ENCODE measurements at regions not wholly inside any gene's neighbourhood (a gene's known extent, or its start where the extent isn't known, plus 50 kb on each side); places are given as distances from the start of the nearest gene placed in this dataset.

DNA sequence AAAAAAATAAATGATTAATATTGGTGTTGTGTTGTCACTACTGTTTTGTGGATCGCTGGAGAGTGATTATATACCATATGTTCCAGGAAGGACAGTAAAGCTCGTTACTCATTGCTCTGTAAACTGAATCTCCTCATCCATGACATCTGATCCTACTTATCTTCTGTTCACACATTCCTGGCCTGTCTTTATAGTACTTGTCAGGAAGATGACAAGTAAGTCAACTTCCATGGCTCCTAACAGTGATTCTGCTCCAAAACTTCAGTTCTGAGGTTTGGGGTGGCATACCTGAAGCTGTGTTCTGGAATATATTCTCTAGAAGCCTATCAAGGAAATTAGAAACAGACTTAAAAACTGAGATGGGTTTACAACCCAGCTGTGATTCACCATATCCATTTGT is 288.9 kb downstream of the ZBBX start:
- TF ChIP-seq, protein P1, sequence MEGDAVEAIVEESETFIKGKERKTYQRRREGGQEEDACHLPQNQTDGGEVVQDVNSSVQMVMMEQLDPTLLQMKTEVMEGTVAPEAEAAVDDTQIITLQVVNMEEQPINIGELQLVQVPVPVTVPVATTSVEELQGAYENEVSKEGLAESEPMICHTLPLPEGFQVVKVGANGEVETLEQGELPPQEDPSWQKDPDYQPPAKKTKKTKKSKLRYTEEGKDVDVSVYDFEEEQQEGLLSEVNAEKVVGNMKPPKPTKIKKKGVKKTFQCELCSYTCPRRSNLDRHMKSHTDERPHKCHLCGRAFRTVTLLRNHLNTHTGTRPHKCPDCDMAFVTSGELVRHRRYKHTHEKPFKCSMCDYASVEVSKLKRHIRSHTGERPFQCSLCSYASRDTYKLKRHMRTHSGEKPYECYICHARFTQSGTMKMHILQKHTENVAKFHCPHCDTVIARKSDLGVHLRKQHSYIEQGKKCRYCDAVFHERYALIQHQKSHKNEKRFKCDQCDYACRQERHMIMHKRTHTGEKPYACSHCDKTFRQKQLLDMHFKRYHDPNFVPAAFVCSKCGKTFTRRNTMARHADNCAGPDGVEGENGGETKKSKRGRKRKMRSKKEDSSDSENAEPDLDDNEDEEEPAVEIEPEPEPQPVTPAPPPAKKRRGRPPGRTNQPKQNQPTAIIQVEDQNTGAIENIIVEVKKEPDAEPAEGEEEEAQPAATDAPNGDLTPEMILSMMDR (IDR thresholded peaks at IDR 0.05; ENCODE audit: insufficient read depth, low read depth, low read length, missing control alignments), result no peak
- no peak overlapping the region for H3K4me3 ChIP-seq (ENCODE audit: low read length)
- no peak for DNase-seq (ENCODE audit: low read depth)

DNA sequence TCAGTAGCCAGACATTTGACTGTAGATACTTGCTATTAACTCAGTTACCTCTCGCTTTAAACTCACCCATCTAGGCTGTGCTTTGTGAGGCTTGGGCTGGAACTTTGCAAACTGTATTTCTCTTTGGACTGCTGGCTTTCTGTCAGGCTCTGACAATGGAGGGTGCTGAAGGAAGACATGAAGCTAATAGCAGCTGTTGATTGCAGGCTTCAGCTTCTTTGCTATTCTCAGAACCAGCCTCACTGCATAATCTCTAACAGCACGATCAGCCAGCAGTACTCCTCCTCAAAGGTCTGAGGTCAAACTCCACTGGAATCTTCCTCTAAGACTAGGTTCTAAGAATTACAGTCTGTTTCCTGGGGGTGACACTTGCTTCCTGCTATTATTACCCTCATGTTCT is 295.6 kb downstream of the ZBBX start:
- no peak for DNase-seq (ENCODE audit: low read depth)
- H3K4me3 ChIP-seq (ENCODE audit: low read length), result no peak overlapping the region
- TF ChIP-seq, protein P1 (IDR thresholded peaks at IDR 0.05; ENCODE audit: insufficient read depth, low read depth, low read length, missing control alignments), result no peak

DNA sequence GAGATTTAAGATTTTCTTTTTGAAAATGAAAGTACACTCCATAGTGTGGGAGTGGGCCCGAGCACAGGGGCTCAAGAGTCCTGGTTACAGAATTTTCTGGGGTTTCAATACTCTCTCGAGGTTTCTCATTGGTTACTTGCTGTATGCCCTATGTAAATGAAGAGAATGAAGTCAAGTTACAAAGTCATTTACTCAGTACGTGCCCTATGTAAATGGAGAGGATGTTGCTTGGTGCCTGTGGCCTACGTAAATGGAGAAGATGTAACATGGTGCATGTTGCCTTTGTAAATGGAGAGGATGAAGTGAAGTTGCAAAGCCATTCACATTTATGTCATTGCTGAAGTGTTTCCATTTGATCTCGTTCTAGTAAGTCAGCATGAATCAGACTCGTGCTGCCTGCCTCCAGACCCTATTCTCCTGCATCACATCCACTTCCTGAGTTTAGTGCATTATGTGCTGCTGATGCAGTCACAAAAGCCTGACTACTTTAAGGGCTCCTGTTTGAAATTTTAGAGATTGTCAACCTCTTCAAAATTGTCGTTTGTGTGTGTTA is 302.0 kb downstream of the ZBBX start:
- peak; percentile 2 for DNase-seq (ENCODE audit: low read depth)
- TF ChIP-seq, protein P1 (IDR thresholded peaks at IDR 0.05; ENCODE audit: insufficient read depth, low read depth, low read length, missing control alignments), result no peak
- no peak overlapping the region for H3K4me3 ChIP-seq (ENCODE audit: low read length)

DNA sequence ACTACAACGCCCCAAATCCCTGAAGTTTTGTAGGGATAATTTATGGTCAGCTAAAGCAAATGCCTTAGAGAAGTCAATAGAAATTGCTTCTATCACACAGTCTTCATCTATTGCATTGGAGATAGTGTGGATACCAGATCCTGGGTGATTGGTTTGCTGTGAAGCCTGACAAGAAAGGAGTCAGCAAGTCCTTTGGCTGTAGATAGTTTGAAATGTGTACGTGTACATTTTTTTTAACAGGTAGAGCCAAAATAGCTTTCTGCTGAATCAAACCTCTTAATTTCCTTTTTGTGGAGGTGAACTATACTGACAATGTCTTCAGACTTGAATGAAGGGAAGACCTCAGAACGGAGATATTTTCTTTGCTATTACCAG is 312.3 kb downstream of the ZBBX start:
- TF ChIP-seq, protein P1 (IDR thresholded peaks at IDR 0.05; ENCODE audit: insufficient read depth, low read depth, low read length, missing control alignments), result no peak
- no peak for DNase-seq (ENCODE audit: low read depth)
- no peak overlapping the region for H3K4me3 ChIP-seq (ENCODE audit: low read length)

DNA sequence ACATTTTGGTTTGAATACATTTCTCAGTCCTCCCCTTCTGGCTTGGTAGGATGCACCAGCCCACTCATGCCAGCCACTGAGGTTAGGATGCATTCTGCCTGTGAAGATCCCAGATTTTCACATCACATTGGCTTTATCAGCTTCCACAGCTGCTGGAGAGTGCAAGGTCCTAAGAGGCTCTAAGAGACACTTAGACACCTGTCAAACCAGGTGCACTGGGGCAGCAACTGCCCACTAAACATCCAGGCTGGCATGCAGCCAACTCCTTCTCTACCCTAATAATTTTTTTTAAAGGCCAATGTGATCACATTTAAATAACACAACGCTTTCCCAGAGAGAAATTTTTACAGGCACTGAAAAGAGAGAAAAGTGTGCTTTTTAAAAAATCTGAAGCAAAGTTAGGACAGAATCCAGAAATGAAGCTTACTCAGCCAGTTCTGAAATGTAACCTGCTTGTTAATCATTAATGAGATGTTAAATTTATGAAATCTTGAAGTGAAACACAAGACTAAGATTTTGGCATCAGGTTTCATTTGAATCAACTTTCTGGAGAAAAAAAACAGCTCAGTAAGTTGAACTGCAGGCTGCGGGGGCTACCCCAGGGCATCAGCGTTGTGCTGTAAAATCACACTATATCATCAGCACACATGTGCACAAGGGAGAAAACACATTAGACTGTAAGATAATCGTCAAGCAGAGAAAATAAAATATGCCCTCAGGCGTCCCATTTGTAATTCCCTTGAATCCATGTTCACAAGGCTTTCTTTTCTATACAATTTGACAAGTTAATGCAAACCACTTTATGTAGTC is 312.9 kb downstream of the ZBBX start:
- TF ChIP-seq, protein P1 (IDR thresholded peaks at IDR 0.05; ENCODE audit: insufficient read depth, low read depth, low read length, missing control alignments), result no peak
- no peak for DNase-seq (ENCODE audit: low read depth)
- H3K4me3 ChIP-seq (ENCODE audit: low read length), result no peak overlapping the region

DNA sequence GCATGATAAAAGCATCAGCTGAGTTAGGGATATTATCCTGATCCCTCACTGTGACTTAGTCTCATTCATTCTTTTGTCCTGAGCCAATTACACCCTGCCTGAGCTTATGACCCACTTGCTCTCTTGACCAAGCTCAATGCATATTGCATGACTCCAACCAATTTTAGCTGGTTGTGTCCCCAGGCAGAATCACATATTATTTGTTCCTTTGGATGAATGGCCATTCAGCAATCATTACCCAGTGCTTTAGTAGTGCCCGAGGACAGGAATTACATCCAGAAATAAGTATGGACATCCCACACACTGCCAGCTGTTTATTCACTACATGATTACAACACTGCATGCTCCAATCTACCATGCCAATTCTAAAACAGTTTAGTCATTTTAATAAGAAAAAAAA is 322.5 kb downstream of the ZBBX start:
- no peak overlapping the region for H3K4me3 ChIP-seq (ENCODE audit: low read length)
- TF ChIP-seq, protein P1 (IDR thresholded peaks at IDR 0.05; ENCODE audit: insufficient read depth, low read depth, low read length, missing control alignments), result no peak
- no peak for DNase-seq (ENCODE audit: low read depth)

DNA sequence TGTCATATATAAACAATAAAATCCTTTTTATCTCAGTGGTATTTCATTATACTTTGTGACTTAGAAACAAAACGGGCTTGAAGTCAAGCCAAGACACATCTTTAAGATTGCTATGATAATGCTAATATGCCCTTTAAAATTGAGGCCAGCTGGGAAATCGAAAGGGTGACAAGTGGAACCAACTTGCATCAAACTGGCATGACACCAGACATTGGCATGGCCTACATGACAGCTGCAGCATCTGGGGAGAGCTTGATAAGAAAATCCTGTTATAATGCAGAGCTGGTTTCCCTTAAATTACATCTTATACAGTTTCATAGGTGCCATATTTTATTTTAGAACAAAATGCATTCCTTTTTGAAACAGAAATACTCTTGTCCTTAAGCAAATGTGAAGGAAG is 325.2 kb downstream of the ZBBX start:
- DNase-seq (ENCODE audit: low read depth), result no peak
- TF ChIP-seq, protein P1 (IDR thresholded peaks at IDR 0.05; ENCODE audit: insufficient read depth, low read depth, low read length, missing control alignments), result no peak

More for the DNA sequence above, 325.2 kb downstream of the ZBBX start:
- no peak overlapping the region for H3K4me3 ChIP-seq (ENCODE audit: low read length)

Data from epithelial cell of esophagus (primary cell).